IPS-20b (cell line): ENCODE measurements at regions not wholly inside any gene's neighbourhood (a gene's known extent, or its start where the extent isn't known, plus 50 kb on each side); places are given as distances from the start of the nearest gene placed in this dataset.

Experiments
- H3K27ac ChIP-seq: one replicate; pipeline ENCODE4 v1.5.1; 2013; ENCODE audit warnings: low read length
- H3K27me3 ChIP-seq: 2 replicates; pipeline ENCODE4 v1.6.1; 2013; ENCODE audit warnings: mild to moderate bottlenecking, low read length, inconsistent platforms; ENCODE audit not compliant: insufficient read depth
- H3K36me3 ChIP-seq: 2 replicates; pipeline ENCODE4 v1.6.1; 2013; ENCODE audit warnings: low read depth, mild to moderate bottlenecking, inconsistent platforms, low read length, moderate library complexity; ENCODE audit not compliant: insufficient read depth
- H3K4me1 ChIP-seq: 2 replicates; pipeline ENCODE4 v1.6.1; 2013; ENCODE audit warnings: mild to moderate bottlenecking, control low read depth, inconsistent platforms, low read length, moderate library complexity; ENCODE audit not compliant: insufficient read depth
- H3K4me3 ChIP-seq: 2 replicates; pipeline ENCODE4 v1.5.1; 2013; ENCODE audit warnings: mild to moderate bottlenecking, low read length, inconsistent platforms
- H3K9ac ChIP-seq: 2 replicates; pipeline ENCODE4 v1.6.1; 2013; ENCODE audit warnings: low read depth, mild to moderate bottlenecking, inconsistent platforms, low read length, moderate library complexity
- H3K9me3 ChIP-seq: 2 replicates; pipeline ENCODE4 v1.6.1; 2013; ENCODE audit warnings: mild to moderate bottlenecking, low read depth, low read length, inconsistent platforms; ENCODE audit not compliant: insufficient read depth

GRCh38 chr7:51732116-51732515 is 415.5 kb upstream of the COBL start:
- Histone ChIP-seq H3K27ac (no peak overlapping the region), H3K27me3 (peaks cover 57% of the 10 kb centered on the region), H3K9me3 (peaks cover 12% of the 10 kb centered on the region), H3K4me1 (peaks cover 20% of the 10 kb centered on the region), H3K4me3 (no peak overlapping the region), H3K9ac (no peak overlapping the region), H3K36me3 (no peaks in the 10 kb centered on the region)

GRCh38 chr7:51731075-51731474 is 414.5 kb upstream of the COBL start:
- H3K9ac ChIP-seq: no peak overlapping the region
- no peak overlapping the region for H3K27ac ChIP-seq
- H3K9me3 ChIP-seq: peaks cover 12% of the 10 kb centered on the region
- H3K4me3 ChIP-seq: peak overlapping the region; percentile 35
- H3K36me3 ChIP-seq: no peaks in the 10 kb centered on the region
- peaks cover 57% of the 10 kb centered on the region for H3K27me3 ChIP-seq
- peaks cover 20% of the 10 kb centered on the region for H3K4me1 ChIP-seq

- Histone ChIP-seq H3K9me3 (peaks cover 3% of the 10 kb centered on the region; the same call in 1 of the 2 replicates), H3K27ac (no peak overlapping the region), H3K4me3 (no peak overlapping the region), H3K4me1 (peaks cover 19% of the 10 kb centered on the region), H3K27me3 (peaks cover 44% of the 10 kb centered on the region), H3K9ac (no peak overlapping the region), H3K36me3 (no peaks in the 10 kb centered on the region)
Measured at GRCh38 chr7:51727441-51727840, 410.8 kb upstream of the COBL start.

- Histone ChIP-seq H3K4me1 (no peaks in the 10 kb centered on the region), H3K27me3 (no peaks in the 10 kb centered on the region), H3K9me3 (no peaks in the 10 kb centered on the region), H3K27ac (no peak overlapping the region), H3K9ac (no peak overlapping the region), H3K36me3 (no peaks in the 10 kb centered on the region), H3K4me3 (no peak overlapping the region)
Measured at GRCh38 chr7:51706851-51707250, 390.2 kb upstream of the COBL start.

GRCh38 chr7:51705701-51706100 is 389.1 kb upstream of the COBL start:
- Histone ChIP-seq H3K4me1 (no peaks in the 10 kb centered on the region), H3K4me3 (no peak overlapping the region), H3K36me3 (no peaks in the 10 kb centered on the region), H3K9me3 (no peaks in the 10 kb centered on the region), H3K9ac (no peak overlapping the region), H3K27ac (no peak overlapping the region), H3K27me3 (no peaks in the 10 kb centered on the region)

GRCh38 chr7:51702673-51703072 is 386.1 kb upstream of the COBL start:
- no peak overlapping the region for H3K4me3 ChIP-seq
- no peaks in the 10 kb centered on the region for H3K27me3 ChIP-seq
- H3K4me1 ChIP-seq: no peaks in the 10 kb centered on the region
- no peaks in the 10 kb centered on the region for H3K9me3 ChIP-seq
- H3K9ac ChIP-seq: no peak overlapping the region
- no peaks in the 10 kb centered on the region for H3K36me3 ChIP-seq
- no peak overlapping the region for H3K27ac ChIP-seq

GRCh38 chr7:51701935-51702334 is 385.3 kb upstream of the COBL start:
- Histone ChIP-seq H3K9ac (no peak overlapping the region), H3K36me3 (no peaks in the 10 kb centered on the region), H3K27me3 (no peaks in the 10 kb centered on the region), H3K27ac (no peak overlapping the region), H3K9me3 (no peaks in the 10 kb centered on the region), H3K4me1 (no peaks in the 10 kb centered on the region), H3K4me3 (no peak overlapping the region)

GRCh38 chr7:51700593-51701215 is 384.1 kb upstream of the COBL start:
- H3K4me3 ChIP-seq: no peak overlapping the region
- no peak overlapping the region for H3K9ac ChIP-seq
- H3K4me1 ChIP-seq: no peaks in the 10 kb centered on the region
- no peaks in the 10 kb centered on the region for H3K9me3 ChIP-seq
- no peaks in the 10 kb centered on the region for H3K27me3 ChIP-seq
- no peaks in the 10 kb centered on the region for H3K36me3 ChIP-seq
- no peak overlapping the region for H3K27ac ChIP-seq

GRCh38 chr7:51693258-51693657 is 376.6 kb upstream of the COBL start:
- H3K9me3 ChIP-seq: no peaks in the 10 kb centered on the region
- no peaks in the 10 kb centered on the region for H3K27me3 ChIP-seq
- no peaks in the 10 kb centered on the region for H3K36me3 ChIP-seq
- H3K9ac ChIP-seq: no peak overlapping the region
- no peaks in the 10 kb centered on the region for H3K4me1 ChIP-seq
- no peak overlapping the region for H3K4me3 ChIP-seq
- no peak overlapping the region for H3K27ac ChIP-seq

- H3K27me3 ChIP-seq: no peaks in the 10 kb centered on the region
- H3K9ac ChIP-seq: no peak overlapping the region
- no peak overlapping the region for H3K27ac ChIP-seq
- no peak overlapping the region for H3K4me3 ChIP-seq
- no peaks in the 10 kb centered on the region for H3K36me3 ChIP-seq
- H3K9me3 ChIP-seq: no peaks in the 10 kb centered on the region
- no peaks in the 10 kb centered on the region for H3K4me1 ChIP-seq
Measured at GRCh38 chr7:51689547-51689946, 372.9 kb upstream of the COBL start.

- H3K4me3 ChIP-seq: no peak overlapping the region
- no peak overlapping the region for H3K9ac ChIP-seq
- H3K36me3 ChIP-seq: no peaks in the 10 kb centered on the region
- no peak overlapping the region for H3K27ac ChIP-seq
- no peaks in the 10 kb centered on the region for H3K27me3 ChIP-seq
- no peaks in the 10 kb centered on the region for H3K9me3 ChIP-seq
- no peaks in the 10 kb centered on the region for H3K4me1 ChIP-seq
Measured at GRCh38 chr7:51685794-51686193, 369.2 kb upstream of the COBL start.

- Histone ChIP-seq H3K9me3 (no peaks in the 10 kb centered on the region), H3K9ac (no peak overlapping the region; the same call in 1 of the 2 replicates), H3K36me3 (no peaks in the 10 kb centered on the region), H3K4me3 (no peak overlapping the region), H3K4me1 (no peaks in the 10 kb centered on the region), H3K27ac (no peak overlapping the region), H3K27me3 (no peaks in the 10 kb centered on the region)
Measured at GRCh38 chr7:51680594-51681399, 364.2 kb upstream of the COBL start.
